ENCODE measurements at regions not wholly inside any gene's neighbourhood (a gene's known extent, or its start where the extent isn't known, plus 50 kb on each side); places are given as distances from the start of the nearest gene placed in this dataset.
A peak's percentile ranks its signal among the peaks of the same experiment; 100 is the strongest.

GRCh38 chr11:86182976-86183584 is 61.5 kb upstream of the EED start:
- 70% methylated on average over 8 of the region's 8 CpGs for WGBS
- H3K36me3 ChIP-seq (ENCODE audit: control insufficient read depth in 1 of 2, insufficient read depth in 2 of 2, low read depth in 1 of 2, low read length in 2 of 2): no peaks in the 10 kb centered on the region
- no peaks in the 10 kb centered on the region for H3K27me3 ChIP-seq (ENCODE audit: control insufficient read depth in 1 of 2, insufficient read depth in 1 of 2, low read length in 2 of 2)
- H3K4me2 ChIP-seq (ENCODE audit: low read length, poor library complexity, severe bottlenecking): no peak overlapping the region
- H3K14ac ChIP-seq (ENCODE audit: low read length in 2 of 2): peak overlapping the region in 1 of 2 experiments; percentile 77
- H3K9me3 ChIP-seq (ENCODE audit: control insufficient read depth, low read length): no peaks in the 10 kb centered on the region
- no peak overlapping the region for H3K27ac ChIP-seq (ENCODE audit: low read length, poor library complexity, severe bottlenecking)
- H2BK5ac ChIP-seq (ENCODE audit: low read depth, low read length, poor library complexity, severe bottlenecking): no peak overlapping the region
- H2AFZ ChIP-seq (ENCODE audit: low read depth, low read length): no peak overlapping the region
- peak overlapping the region; percentile 61 to 100 for H2BK12ac ChIP-seq (ENCODE audit: low read length in 2 of 2)
- H3K4ac ChIP-seq (ENCODE audit: low read depth in 1 of 2, low read length in 2 of 2): peak overlapping the region in 1 of 2 experiments; percentile 41
- H2BK15ac ChIP-seq (ENCODE audit: low read depth, poor library complexity, severe bottlenecking): no peak overlapping the region
- no peak overlapping the region for H4K91ac ChIP-seq (ENCODE audit: low read length)
- no peak overlapping the region for H3K9ac ChIP-seq (ENCODE audit: low read length)
- H3K18ac ChIP-seq (ENCODE audit: low read depth in 1 of 2, low read length in 2 of 2): peak overlapping the region in 1 of 2 experiments; percentile 71
- H2BK120ac ChIP-seq (ENCODE audit: low read depth, low read length): no peak overlapping the region
- no peak overlapping the region for H3K23ac ChIP-seq (ENCODE audit: low read length in 2 of 2)
- H3K79me1 ChIP-seq (replicated peaks; ENCODE audit: low read length, poor library complexity, severe bottlenecking): no peaks in the 10 kb centered on the region
- DNase-seq: no peak
- peak overlapping the region; percentile 56 for H4K8ac ChIP-seq (ENCODE audit: low read length)
- no peak overlapping the region for H3K4me3 ChIP-seq (ENCODE audit: insufficient read depth in 1 of 2, low read depth in 1 of 2, low read length in 2 of 2)
- peak overlapping the region; percentile 87 for H2AK5ac ChIP-seq (ENCODE audit: low read length, severe bottlenecking)
- H3K4me1 ChIP-seq (ENCODE audit: control insufficient read depth, insufficient read depth, low read depth, low read length): peaks cover 6% of the 10 kb centered on the region

- H3K4me2 ChIP-seq (ENCODE audit: low read length, poor library complexity, severe bottlenecking): no peak overlapping the region
- no peak overlapping the region for H2BK12ac ChIP-seq (ENCODE audit: low read length in 2 of 2)
- peaks cover 8% of the 10 kb centered on the region for H3K4me1 ChIP-seq (ENCODE audit: control insufficient read depth, insufficient read depth, low read depth, low read length)
- no peaks in the 10 kb centered on the region for H3K9me3 ChIP-seq (ENCODE audit: control insufficient read depth, low read length)
- H3K36me3 ChIP-seq (ENCODE audit: control insufficient read depth in 1 of 2, insufficient read depth in 2 of 2, low read depth in 1 of 2, low read length in 2 of 2): no peaks in the 10 kb centered on the region
- H2BK15ac ChIP-seq (ENCODE audit: low read depth, poor library complexity, severe bottlenecking): no peak overlapping the region
- WGBS: 90% methylated on average over 3 of the region's 4 CpGs
- H2AFZ ChIP-seq (ENCODE audit: low read depth, low read length): no peak overlapping the region
- H2BK120ac ChIP-seq (ENCODE audit: low read depth, low read length): no peak overlapping the region
- no peak for DNase-seq
- H3K27ac ChIP-seq (ENCODE audit: low read length, poor library complexity, severe bottlenecking): no peak overlapping the region
- H3K18ac ChIP-seq (ENCODE audit: low read depth in 1 of 2, low read length in 2 of 2): no peak overlapping the region
- H4K91ac ChIP-seq (ENCODE audit: low read length): no peak overlapping the region
- no peak overlapping the region for H3K14ac ChIP-seq (ENCODE audit: low read length in 2 of 2)
- no peaks in the 10 kb centered on the region for H3K79me1 ChIP-seq (replicated peaks; ENCODE audit: low read length, poor library complexity, severe bottlenecking)
- H3K4ac ChIP-seq (ENCODE audit: low read depth in 1 of 2, low read length in 2 of 2): no peak overlapping the region
- no peak overlapping the region for H4K8ac ChIP-seq (ENCODE audit: low read length)
- no peak overlapping the region for H2BK5ac ChIP-seq (ENCODE audit: low read depth, low read length, poor library complexity, severe bottlenecking)
- H2AK5ac ChIP-seq (ENCODE audit: low read length, severe bottlenecking): no peak overlapping the region
- no peak overlapping the region for H3K4me3 ChIP-seq (ENCODE audit: insufficient read depth in 1 of 2, low read depth in 1 of 2, low read length in 2 of 2)
- H3K27me3 ChIP-seq (ENCODE audit: control insufficient read depth in 1 of 2, insufficient read depth in 1 of 2, low read length in 2 of 2): no peaks in the 10 kb centered on the region
- no peak overlapping the region for H3K23ac ChIP-seq (ENCODE audit: low read length in 2 of 2)
- no peak overlapping the region for H3K9ac ChIP-seq (ENCODE audit: low read length)
These were observed 63.2 kb upstream of the EED start for GRCh38 chr11:86181379-86181778.

GRCh38 chr11:86180851-86181250 is 63.7 kb upstream of the EED start:
- DNase-seq: no peak
- Histone ChIP-seq H2BK15ac (ENCODE audit: low read depth, poor library complexity, severe bottlenecking) (no peak overlapping the region), H3K23ac (ENCODE audit: low read length in 2 of 2) (no peak overlapping the region), H4K8ac (ENCODE audit: low read length) (no peak overlapping the region), H3K27ac (ENCODE audit: low read length, poor library complexity, severe bottlenecking) (no peak overlapping the region), H4K91ac (ENCODE audit: low read length) (no peak overlapping the region), H2AK5ac (ENCODE audit: low read length, severe bottlenecking) (no peak overlapping the region), H3K14ac (ENCODE audit: low read length in 2 of 2) (no peak overlapping the region), H3K36me3 (ENCODE audit: control insufficient read depth in 1 of 2, insufficient read depth in 2 of 2, low read depth in 1 of 2, low read length in 2 of 2) (no peaks in the 10 kb centered on the region), H3K9me3 (ENCODE audit: control insufficient read depth, low read length) (no peaks in the 10 kb centered on the region), H3K4me3 (ENCODE audit: insufficient read depth in 1 of 2, low read depth in 1 of 2, low read length in 2 of 2) (no peak overlapping the region), H3K4ac (ENCODE audit: low read depth in 1 of 2, low read length in 2 of 2) (no peak overlapping the region), H2AFZ (ENCODE audit: low read depth, low read length) (no peak overlapping the region), H2BK120ac (ENCODE audit: low read depth, low read length) (no peak overlapping the region), H3K79me1 (replicated peaks; ENCODE audit: low read length, poor library complexity, severe bottlenecking) (no peaks in the 10 kb centered on the region), H3K18ac (ENCODE audit: low read depth in 1 of 2, low read length in 2 of 2) (no peak overlapping the region), H3K27me3 (ENCODE audit: control insufficient read depth in 1 of 2, insufficient read depth in 1 of 2, low read length in 2 of 2) (no peaks in the 10 kb centered on the region), H3K9ac (ENCODE audit: low read length) (no peak overlapping the region), H2BK12ac (ENCODE audit: low read length in 2 of 2) (no peak overlapping the region), H3K4me1 (ENCODE audit: control insufficient read depth, insufficient read depth, low read depth, low read length) (peaks cover 8% of the 10 kb centered on the region), H3K4me2 (ENCODE audit: low read length, poor library complexity, severe bottlenecking) (no peak overlapping the region), H2BK5ac (ENCODE audit: low read depth, low read length, poor library complexity, severe bottlenecking) (no peak overlapping the region)
- WGBS: 97% methylated on average over 3 of the region's 4 CpGs

GRCh38 chr11:86180423-86180822 is 64.1 kb upstream of the EED start:
- Histone ChIP-seq H2AFZ (ENCODE audit: low read depth, low read length) (no peak overlapping the region), H3K4ac (ENCODE audit: low read depth in 1 of 2, low read length in 2 of 2) (peak overlapping the region in 1 of 2 experiments; percentile 43), H3K14ac (ENCODE audit: low read length in 2 of 2) (no peak overlapping the region), H3K27me3 (ENCODE audit: control insufficient read depth in 1 of 2, insufficient read depth in 1 of 2, low read length in 2 of 2) (no peaks in the 10 kb centered on the region), H3K4me3 (ENCODE audit: insufficient read depth in 1 of 2, low read depth in 1 of 2, low read length in 2 of 2) (no peak overlapping the region), H3K79me1 (replicated peaks; ENCODE audit: low read length, poor library complexity, severe bottlenecking) (no peaks in the 10 kb centered on the region), H2BK15ac (ENCODE audit: low read depth, poor library complexity, severe bottlenecking) (no peak overlapping the region), H3K36me3 (ENCODE audit: control insufficient read depth in 1 of 2, insufficient read depth in 2 of 2, low read depth in 1 of 2, low read length in 2 of 2) (no peaks in the 10 kb centered on the region), H3K4me1 (ENCODE audit: control insufficient read depth, insufficient read depth, low read depth, low read length) (peaks cover 8% of the 10 kb centered on the region), H4K8ac (ENCODE audit: low read length) (no peak overlapping the region), H2BK120ac (ENCODE audit: low read depth, low read length) (no peak overlapping the region), H3K27ac (ENCODE audit: low read length, poor library complexity, severe bottlenecking) (no peak overlapping the region), H3K9ac (ENCODE audit: low read length) (no peak overlapping the region), H3K9me3 (ENCODE audit: control insufficient read depth, low read length) (no peaks in the 10 kb centered on the region), H3K18ac (ENCODE audit: low read depth in 1 of 2, low read length in 2 of 2) (no peak overlapping the region), H2BK12ac (ENCODE audit: low read length in 2 of 2) (no peak overlapping the region), H3K4me2 (ENCODE audit: low read length, poor library complexity, severe bottlenecking) (no peak overlapping the region), H3K23ac (ENCODE audit: low read length in 2 of 2) (no peak overlapping the region), H2BK5ac (ENCODE audit: low read depth, low read length, poor library complexity, severe bottlenecking) (no peak overlapping the region), H4K91ac (ENCODE audit: low read length) (no peak overlapping the region), H2AK5ac (ENCODE audit: low read length, severe bottlenecking) (no peak overlapping the region)
- WGBS: 95% methylated on average over 6 of the region's 6 CpGs
- no peak for DNase-seq
